RCC 7860 (cell line): ENCODE measurements at regions not wholly inside any gene's neighbourhood (a gene's known extent, or its start where the extent isn't known, plus 50 kb on each side); places are given as distances from the start of the nearest gene placed in this dataset.
"Not testable (repeated sequence)": the region's sequence is repeated elsewhere in the genome, so short reads cannot be mapped to it uniquely, and the experiment has no call there.

ENCODE experiments used
- DNase-seq: peaks from one replicate; pipeline ENCODE4 v3.0.0-alpha.2; 2015; ENCODE audit warnings: low spot score
- FAIRE-seq: peaks from 2 replicates; lab custom pipeline; 2012; peaks lifted over from hg19 to GRCh38; lab: Jason Lieb, UNC

DNA sequence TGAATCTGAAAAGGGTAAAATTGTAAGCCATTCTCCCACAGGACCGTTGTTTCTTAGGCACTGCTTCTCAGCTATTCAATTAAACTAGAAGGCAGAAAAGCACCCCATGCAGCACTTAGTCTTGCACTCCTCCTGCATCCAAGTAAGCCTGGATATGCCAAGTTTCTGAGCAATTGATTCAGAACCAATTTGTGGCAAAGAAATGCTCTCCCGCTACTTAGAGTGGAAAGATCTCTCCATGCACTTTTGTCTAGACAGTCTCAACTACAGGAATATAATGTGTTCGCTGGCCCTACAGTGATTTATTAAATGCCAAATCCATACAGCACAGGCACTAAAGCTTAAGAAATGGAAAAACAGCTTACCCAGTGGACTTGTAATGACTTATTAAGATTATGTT lies 338.5 kb downstream of the HACE1 start:
- DNase-seq (no peak), FAIRE-seq (no peak)

- no peak for DNase-seq
- FAIRE-seq, result no peak
Measured at GRCh38 chr6:104519566-104519965, 340.2 kb downstream of the HACE1 start.

- no peak for FAIRE-seq
Measured at GRCh38 chr6:104509355-104509754, 350.4 kb downstream of the HACE1 start.

DNA sequence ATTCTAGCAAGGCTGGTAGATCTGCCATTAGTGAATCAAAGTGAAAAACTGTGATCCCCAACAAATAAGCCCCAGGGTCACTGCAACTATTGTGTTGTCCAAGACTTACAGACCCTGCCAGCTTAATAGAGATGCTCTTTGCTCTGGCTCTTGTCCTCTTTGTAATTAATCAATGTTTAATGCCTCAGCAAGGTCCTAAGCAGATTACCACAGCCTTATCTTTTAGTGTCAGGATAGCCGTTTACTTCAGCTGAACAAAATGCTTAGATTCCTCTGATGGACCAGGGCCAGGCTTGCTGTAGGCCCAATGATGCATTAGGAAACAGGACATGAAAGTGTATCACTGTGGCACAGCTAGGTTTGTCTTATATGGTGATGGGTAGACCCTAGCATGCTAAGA lies 353.3 kb downstream of the HACE1 start:
- no peak for DNase-seq
- FAIRE-seq, result no peak

More at GRCh38 chr6:104509355-104509754, 350.4 kb downstream of the HACE1 start:
- DNase-seq, result no peak

DNA sequence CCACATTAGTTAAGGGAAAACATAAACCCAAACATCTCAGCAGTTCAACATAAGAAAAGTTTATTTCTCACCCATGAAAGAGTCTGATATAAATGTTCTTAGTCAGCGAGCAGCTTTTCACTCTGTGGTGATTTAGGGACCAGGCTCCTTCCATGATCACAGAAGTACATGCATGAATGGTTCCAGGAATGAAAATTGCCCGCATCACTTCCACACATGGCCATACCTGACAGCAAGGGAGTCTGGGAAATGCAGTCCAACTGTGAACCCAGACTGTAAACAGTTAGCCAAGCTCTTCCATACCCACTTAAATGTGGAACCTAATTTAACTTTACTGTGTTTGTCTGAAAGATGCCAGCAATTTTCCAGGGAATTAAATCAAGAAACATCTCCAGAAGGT lies 353.9 kb downstream of the HACE1 start:
- DNase-seq (no peak), FAIRE-seq (no peak)

GRCh38 chr6:104500265-104500664 lies 359.5 kb downstream of the HACE1 start:
- DNase-seq (no peak), FAIRE-seq (no peak)

DNA sequence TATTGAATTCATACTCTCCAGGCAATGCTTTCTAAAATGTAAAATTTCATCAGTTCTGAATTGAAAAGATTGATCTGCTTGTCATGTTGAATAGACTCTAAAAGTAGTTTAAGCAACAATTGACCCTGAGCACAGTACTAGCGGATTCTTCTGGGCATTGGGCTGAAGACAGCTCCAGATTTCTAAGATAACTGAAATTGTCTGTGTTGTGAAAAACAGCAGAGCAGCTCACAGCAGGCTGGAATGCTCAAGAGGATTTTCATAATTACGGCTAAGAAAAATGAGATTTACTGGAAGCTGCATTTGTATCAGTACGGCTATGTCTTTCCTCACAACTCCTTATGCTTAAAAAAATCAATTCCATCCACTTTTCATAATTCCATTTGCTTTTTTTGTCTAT lies 373.7 kb downstream of the HACE1 start:
- DNase-seq (no peak), FAIRE-seq (no peak)

GRCh38 chr6:104484626-104485025 lies 375.1 kb downstream of the HACE1 start:
- no peak for FAIRE-seq
- DNase-seq, result no peak

DNA sequence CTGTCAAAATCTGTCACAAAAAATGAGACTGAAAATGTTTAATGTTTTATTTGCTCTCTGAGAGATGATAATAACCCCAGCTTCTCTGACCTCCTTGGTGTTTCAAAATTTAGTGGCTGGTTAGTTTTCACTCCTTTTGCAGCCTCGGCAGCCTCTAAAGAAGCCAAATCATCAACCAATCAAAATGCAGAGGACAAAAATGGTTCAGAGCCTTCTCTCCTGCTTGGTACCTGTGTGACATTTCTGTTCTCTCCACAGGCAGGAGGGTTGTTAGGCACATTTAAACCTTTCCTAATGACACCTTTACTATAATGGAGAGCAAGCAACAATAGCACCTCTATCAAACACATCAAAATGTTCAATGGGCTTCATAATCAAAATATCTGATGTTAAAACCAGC lies 375.5 kb downstream of the HACE1 start:
- no peak for FAIRE-seq
- DNase-seq, result no peak

DNA sequence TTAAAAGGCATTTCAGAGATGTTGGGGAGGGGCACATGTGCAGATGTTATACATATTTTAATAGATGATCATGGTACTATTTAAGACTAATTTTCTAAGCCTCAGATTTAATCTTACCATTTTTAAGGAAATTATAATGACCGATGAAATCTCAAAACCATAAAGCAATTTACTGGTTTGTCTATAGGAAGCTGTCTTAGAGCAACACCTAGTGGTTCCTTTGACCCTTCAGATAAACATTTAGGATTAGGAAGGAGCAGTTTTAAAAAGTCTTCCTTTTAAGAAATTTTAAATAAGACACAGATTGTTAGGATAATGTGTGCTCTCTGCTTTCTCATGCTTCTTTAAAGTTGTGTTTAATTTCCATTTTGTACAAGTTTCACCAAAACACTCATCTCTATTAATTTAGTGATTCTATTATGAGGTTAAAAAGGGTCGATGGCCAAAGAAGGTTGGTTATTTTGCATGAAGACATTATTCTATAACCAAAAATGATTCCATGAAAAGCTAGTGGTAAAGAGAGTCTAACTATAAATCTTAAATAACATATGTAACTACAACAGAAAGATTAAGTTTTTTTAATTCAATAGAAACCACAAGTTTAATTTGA lies 376.4 kb downstream of the HACE1 start:
- no peak for DNase-seq
- no peak for FAIRE-seq

DNA sequence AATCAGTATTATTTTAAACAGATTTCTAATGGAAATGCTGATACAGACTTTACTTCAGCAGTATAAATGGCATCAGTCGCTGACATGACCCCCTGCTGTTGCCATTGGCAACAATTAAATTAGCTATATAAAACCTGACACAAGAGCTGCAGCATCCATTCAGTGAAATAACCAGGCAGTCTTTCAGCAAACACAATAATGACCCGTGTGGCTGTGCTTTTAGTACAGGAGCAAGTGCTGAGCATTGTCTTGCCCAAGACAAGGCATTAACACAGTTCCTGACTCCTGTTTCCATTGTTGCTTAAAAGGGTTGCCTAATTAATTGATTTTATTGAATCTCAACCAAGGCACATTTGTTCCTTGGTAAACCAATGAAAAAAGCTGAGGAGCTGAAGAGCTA lies 382.1 kb downstream of the HACE1 start:
- FAIRE-seq, result no peak
- no peak for DNase-seq

DNA sequence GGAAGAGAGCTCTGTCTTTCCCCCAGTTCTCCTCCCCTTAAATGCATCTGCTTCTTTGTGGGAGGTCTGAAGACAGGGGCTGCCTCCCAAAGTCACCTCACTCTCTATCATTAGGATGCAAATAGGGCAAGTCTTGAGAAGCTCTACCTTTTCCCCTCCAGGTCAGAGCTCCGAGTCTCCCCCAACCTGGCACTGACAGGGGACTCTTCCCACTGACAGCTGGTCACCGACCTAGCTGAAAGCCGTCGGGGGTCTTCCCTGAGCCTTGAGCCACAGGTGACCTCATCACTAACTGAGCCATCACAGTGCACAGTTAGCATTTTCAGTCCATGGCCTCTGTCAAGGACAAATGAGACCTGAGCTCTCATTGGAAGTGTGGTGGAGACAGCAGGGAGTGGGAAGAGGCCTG lies 386.7 kb downstream of the HACE1 start:
- FAIRE-seq, result no peak

DNA sequence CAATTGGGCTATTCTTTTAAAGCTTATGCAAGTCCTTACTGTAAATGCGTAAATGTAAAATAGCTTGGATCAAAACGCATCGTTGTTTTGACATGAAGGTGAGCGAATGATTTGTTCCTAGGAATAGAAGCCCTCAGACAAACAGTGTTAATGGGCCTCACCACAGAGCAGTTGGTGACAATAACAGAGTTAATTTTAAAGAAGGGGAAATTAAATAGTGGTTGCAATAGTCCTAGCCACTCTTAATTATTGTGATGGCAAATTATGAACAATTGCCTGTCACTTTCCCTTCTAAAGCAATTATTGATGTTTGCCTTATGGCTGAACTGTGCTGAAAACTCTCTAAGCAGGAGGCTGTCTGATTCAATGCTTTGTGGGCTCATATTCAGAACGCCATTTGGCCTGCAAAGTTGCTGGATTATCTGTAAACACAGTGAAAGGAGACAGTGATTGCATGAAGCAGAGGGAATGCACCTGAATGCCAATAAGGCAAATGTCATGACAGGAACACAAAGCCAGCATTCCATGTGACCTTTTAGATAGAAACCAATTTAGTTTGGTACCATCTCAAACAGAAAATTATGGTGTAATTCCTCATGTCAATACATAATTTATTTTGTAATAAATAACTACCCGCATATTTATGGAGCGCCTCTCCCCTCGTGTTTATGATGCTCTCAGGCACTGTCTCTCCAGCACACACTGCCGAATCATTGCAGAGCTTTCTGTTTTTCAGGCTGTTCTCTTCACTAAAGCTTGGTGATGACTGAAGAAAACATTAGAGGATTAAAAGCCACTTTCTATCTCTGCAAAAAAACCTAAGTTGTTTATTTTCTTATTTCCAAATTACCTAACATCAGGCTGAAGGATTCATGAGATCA lies 387.5 kb downstream of the HACE1 start:
- no peak for FAIRE-seq
- DNase-seq, result no peak

More for the DNA sequence above, 386.7 kb downstream of the HACE1 start:
- no peak for DNase-seq

DNA sequence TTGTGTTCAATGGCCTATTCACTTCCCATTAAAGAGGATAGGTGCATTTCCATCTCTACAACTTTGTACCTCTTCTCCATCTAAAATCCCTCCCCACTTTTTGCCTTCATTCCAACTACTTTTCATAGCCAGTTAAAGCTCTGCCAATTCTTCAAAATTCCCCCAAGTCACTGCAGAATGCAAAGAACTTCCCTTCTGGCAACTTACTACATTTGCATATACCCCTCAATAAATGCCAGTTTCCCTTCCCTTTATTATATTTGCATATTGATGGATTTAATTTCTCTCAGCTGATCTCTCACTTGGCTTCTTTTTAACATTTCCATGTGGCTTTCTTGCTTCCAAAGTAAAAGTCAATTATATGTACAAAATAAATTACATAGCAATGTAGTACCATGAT lies 393.4 kb downstream of the HACE1 start:
- DNase-seq (no peak), FAIRE-seq (no peak)

GRCh38 chr6:104462811-104463599 lies 396.7 kb downstream of the HACE1 start:
- FAIRE-seq (no peak), DNase-seq (no peak)

DNA sequence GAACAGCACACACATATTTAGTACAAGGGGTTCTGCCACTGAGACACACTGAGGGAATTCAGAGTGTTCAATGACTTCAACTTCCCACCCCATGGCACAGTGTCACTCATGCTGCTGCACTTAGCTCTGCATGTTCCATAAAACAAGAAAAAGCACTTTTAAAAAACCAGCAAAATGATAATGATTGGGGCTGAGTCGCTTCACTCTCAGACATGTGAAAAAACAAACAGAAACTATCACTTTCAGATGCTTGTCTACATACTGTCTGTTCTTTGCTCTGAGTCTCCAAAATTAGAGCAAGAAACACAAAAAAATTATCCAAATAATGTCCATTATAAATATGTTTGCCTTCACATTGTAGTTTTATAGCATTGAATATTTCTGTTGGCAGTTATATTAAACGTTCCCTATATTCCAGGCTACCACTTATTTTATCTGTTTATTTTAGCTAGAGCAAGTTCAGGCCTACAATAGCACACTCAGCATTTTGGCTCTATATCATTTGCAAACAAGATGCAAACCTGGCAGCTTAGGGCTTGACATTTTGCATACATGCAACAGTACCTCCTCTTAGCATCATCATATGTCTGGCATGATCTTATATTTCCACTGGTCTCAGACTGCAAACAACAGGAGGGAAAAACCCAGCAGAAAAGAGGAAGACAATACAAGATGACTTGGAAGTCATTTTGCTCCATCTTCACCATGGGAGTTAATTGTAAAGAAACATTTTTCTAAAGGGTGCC lies 398.8 kb downstream of the HACE1 start:
- DNase-seq, result no peak
- FAIRE-seq, result no peak

DNA sequence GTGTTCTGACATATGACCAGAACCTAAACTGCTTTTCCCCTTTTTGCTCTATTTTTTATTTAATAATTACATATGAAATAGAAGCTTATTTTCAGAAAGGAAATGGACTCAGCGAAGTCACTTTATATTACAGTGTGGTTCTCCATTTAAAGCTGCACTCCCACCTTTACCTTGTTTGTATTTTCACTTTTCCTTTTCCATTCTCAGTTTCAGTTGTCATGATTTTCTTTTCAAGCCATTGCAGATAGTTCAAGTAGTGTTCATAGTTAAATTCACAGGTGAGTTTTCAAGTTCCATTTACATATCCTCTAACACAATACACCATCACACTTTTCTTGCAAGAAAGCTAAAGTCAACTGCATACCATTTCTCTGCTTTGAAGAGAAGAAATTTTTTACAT lies 400.2 kb downstream of the HACE1 start:
- FAIRE-seq (no peak), DNase-seq (no peak)

DNA sequence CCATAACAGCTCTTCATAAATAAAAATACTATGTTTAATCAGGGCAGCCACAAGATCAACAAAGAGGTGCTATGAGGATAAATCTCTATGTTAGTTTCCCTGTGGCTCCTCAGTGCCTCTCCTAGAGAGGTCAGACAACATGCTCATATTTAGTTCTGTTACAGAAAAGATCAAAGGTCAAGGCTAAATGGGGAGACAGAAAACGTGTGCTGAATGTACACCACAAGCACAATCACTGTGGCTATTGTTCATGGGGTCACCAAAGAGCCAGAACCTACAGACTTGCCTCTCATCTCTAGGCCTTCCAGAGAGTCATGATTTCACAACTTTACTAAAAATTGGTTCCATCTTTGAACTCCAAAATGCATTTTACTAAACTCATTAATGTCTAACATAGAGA lies 409.8 kb downstream of the HACE1 start:
- FAIRE-seq, result no peak
- DNase-seq, result no peak

DNA sequence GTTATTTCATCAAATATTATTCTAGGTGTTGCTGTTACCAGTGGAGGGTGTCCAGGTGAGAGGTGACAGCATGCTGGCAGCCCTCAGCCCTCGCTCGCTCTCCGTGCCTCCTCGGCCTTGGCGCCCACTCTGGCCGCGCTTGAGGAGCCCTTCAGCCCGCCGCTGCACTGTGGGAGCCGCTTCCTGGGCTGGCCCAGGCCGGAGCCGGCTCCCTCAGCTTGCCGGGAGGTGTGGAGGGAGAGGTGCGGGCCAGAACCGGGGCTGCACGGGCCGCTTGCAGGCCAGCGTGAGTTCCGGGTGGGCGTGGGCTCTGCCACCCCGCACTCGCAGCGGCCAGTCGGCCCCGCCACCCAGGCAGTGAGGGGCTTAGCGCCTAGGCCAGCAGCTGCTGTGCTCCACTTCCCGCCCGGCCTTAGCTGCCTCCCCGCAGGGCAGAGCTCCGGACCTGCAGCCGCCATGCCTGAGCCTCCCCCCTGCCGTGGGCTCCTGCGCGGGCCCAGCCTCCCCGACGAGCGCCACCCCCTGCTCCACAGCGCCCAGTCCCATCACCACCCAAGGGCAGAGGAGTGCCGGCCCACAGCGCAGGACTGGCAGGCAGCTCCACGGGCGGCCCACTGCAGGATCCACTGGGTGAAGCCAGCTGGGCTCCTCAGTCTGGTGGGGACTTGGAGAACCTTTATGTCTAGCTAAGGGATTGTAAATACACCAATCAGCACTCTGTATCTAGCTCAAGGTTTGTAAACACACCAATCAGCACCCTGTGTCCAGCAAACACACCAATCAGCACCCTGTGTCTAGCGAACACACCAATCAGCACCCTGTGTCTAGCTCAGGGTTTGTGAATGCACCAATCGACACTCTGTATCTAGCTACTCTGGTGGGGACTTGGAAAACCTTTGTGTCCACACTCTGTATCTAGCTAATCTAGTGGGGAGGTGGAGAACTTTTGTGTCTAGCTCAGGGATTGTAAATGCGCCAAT lies 413.3 kb downstream of the HACE1 start:
- not testable (repeated sequence) for DNase-seq, FAIRE-seq

- DNase-seq (no peak), FAIRE-seq (no peak)
Measured at GRCh38 chr6:104434519-104434918, 425.2 kb downstream of the HACE1 start.
